ENCODE measurements at regions not wholly inside any gene's neighbourhood (a gene's known extent, or its start where the extent isn't known, plus 50 kb on each side); places are given as distances from the start of the nearest gene placed in this dataset.

GRCh38 chrX:96480081-96480480 is 204.6 kb upstream of the DIAPH2 start:
- Mint-ChIP-seq H3K36me3 (no peaks in the 10 kb centered on the region), H3K4me3 (no peak overlapping the region), H3K27me3 (ENCODE audit: low read depth in 3 of 3) (peaks cover 0 to 2% (median 0%) of the 10 kb centered on the region in 3 donors), H3K4me1 (no peaks in the 10 kb centered on the region), H3K27ac (no peak overlapping the region), H3K9me3 (peaks cover 0 to 7% (median 0%) of the 10 kb centered on the region in 7 donors)
- no peaks in the 10 kb centered on the region for H3K36me3 ChIP-seq (replicated peaks in 1 of 2; ENCODE audit: control insufficient read depth in 1 of 2, insufficient read depth in 2 of 2, low read length in 2 of 2)
- no peak overlapping the region for H3K27ac ChIP-seq (ENCODE audit: low read depth in 1 of 2, low read length in 2 of 2)
- H3K4me3 ChIP-seq (replicated peaks in 1 of 3; ENCODE audit: low read depth in 2 of 3, low read length in 3 of 3): no peak overlapping the region
- H3K79me2 ChIP-seq (ENCODE audit: insufficient read depth, low read length): no peaks in the 10 kb centered on the region
- intact Hi-C loops (cut with micrococcal nuclease): no loop called here
- no peak overlapping the region for H3K9ac ChIP-seq (ENCODE audit: insufficient read depth, low read length, poor library complexity, severe bottlenecking)
- H3K4me2 ChIP-seq (replicated peaks; ENCODE audit: extremely low read depth, low read length, poor library complexity, severe bottlenecking): no peak overlapping the region
- no peaks in the 10 kb centered on the region for H3K9me3 ChIP-seq (replicated peaks in 1 of 2; ENCODE audit: control insufficient read depth in 1 of 2, insufficient read depth in 1 of 2, low read length in 2 of 2)
- TF ChIP-seq CTCF (IDR thresholded peaks at IDR 0.05): no peak
- WGBS (ENCODE audit: insufficient coverage): no CpG with 5 or more reads among the region's 5 CpGs
- no peaks in the 10 kb centered on the region for H3K4me1 ChIP-seq (ENCODE audit: control insufficient read depth in 1 of 2, insufficient read depth in 2 of 2, low read length in 2 of 2)
- H2AFZ ChIP-seq (ENCODE audit: insufficient read depth, low read depth, low read length, poor library complexity, severe bottlenecking): no peak overlapping the region
- H3K27me3 ChIP-seq (ENCODE audit: control insufficient read depth in 2 of 2, insufficient read depth in 2 of 2, low read length in 2 of 2): no peaks in the 10 kb centered on the region
- H4K20me1 ChIP-seq (ENCODE audit: insufficient read depth, low read length): no peaks in the 10 kb centered on the region
- no peak for DNase-seq

- intact Hi-C loops (cut with micrococcal nuclease): no loop called here
- peaks cover 0 to 7% (median 0%) of the 10 kb centered on the region in 7 donors for H3K9me3 Mint-ChIP-seq
- H3K4me1 ChIP-seq (ENCODE audit: control insufficient read depth in 1 of 2, insufficient read depth in 2 of 2, low read length in 2 of 2): no peaks in the 10 kb centered on the region
- no peaks in the 10 kb centered on the region for H3K36me3 Mint-ChIP-seq
- H3K9ac ChIP-seq (ENCODE audit: insufficient read depth, low read length, poor library complexity, severe bottlenecking): no peak overlapping the region
- H3K4me2 ChIP-seq (replicated peaks; ENCODE audit: extremely low read depth, low read length, poor library complexity, severe bottlenecking): no peak overlapping the region
- TF ChIP-seq CTCF (IDR thresholded peaks at IDR 0.05): no peak
- no peak for DNase-seq
- H2AFZ ChIP-seq (ENCODE audit: insufficient read depth, low read depth, low read length, poor library complexity, severe bottlenecking): no peak overlapping the region
- no peak overlapping the region for H3K27ac Mint-ChIP-seq
- no peak overlapping the region for H3K27ac ChIP-seq (ENCODE audit: low read depth in 1 of 2, low read length in 2 of 2)
- peaks cover 0 to 3% of the 10 kb centered on the region in 2 donors for H3K9me3 ChIP-seq (replicated peaks in 1 of 2; ENCODE audit: control insufficient read depth in 1 of 2, insufficient read depth in 1 of 2, low read length in 2 of 2)
- no peaks in the 10 kb centered on the region for H4K20me1 ChIP-seq (ENCODE audit: insufficient read depth, low read length)
- no peak overlapping the region for H3K4me3 ChIP-seq (replicated peaks in 1 of 3; ENCODE audit: low read depth in 2 of 3, low read length in 3 of 3)
- H3K4me3 Mint-ChIP-seq: no peak overlapping the region
- no peaks in the 10 kb centered on the region for H3K27me3 ChIP-seq (ENCODE audit: control insufficient read depth in 2 of 2, insufficient read depth in 2 of 2, low read length in 2 of 2)
- 100% methylated on average over 1 of the region's 4 CpGs for WGBS (ENCODE audit: insufficient coverage)
- H3K36me3 ChIP-seq (replicated peaks in 1 of 2; ENCODE audit: control insufficient read depth in 1 of 2, insufficient read depth in 2 of 2, low read length in 2 of 2): no peaks in the 10 kb centered on the region
- H3K79me2 ChIP-seq (ENCODE audit: insufficient read depth, low read length): no peaks in the 10 kb centered on the region
- peaks cover 0 to 2% (median 2%) of the 10 kb centered on the region in 3 donors for H3K27me3 Mint-ChIP-seq (ENCODE audit: low read depth in 3 of 3)
- H3K4me1 Mint-ChIP-seq: no peaks in the 10 kb centered on the region
Observed at GRCh38 chrX:96481831-96482230, 202.8 kb upstream of the DIAPH2 start.

Data from CD14-positive monocyte (primary cell).